ENCODE measurements at regions not wholly inside any gene's neighbourhood (a gene's known extent, or its start where the extent isn't known, plus 50 kb on each side); places are given as distances from the start of the nearest gene placed in this dataset.

DNA sequence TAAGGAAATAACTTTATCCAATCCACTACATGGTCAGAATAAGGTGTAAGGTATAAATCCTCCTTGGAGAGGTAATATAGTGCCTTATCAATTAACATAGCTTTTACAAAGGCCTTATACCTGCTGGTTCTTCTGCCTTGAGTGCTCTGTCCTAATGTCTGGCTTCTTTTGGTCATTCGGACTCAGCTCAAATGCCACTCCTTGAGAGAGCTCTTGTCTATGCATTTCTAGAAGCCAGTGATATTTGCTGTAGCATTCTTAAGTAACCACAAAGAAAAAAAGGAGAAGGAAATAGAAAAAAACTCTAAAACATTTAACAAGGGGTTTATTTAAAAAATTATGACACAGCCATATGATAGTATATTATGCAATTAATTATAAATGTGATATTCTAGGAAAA is 444.8 kb upstream of the SLIT2 start:
- DNase-seq (ENCODE audit: low spot score), result no peak
- TF ChIP-seq, protein P1, sequence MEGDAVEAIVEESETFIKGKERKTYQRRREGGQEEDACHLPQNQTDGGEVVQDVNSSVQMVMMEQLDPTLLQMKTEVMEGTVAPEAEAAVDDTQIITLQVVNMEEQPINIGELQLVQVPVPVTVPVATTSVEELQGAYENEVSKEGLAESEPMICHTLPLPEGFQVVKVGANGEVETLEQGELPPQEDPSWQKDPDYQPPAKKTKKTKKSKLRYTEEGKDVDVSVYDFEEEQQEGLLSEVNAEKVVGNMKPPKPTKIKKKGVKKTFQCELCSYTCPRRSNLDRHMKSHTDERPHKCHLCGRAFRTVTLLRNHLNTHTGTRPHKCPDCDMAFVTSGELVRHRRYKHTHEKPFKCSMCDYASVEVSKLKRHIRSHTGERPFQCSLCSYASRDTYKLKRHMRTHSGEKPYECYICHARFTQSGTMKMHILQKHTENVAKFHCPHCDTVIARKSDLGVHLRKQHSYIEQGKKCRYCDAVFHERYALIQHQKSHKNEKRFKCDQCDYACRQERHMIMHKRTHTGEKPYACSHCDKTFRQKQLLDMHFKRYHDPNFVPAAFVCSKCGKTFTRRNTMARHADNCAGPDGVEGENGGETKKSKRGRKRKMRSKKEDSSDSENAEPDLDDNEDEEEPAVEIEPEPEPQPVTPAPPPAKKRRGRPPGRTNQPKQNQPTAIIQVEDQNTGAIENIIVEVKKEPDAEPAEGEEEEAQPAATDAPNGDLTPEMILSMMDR (IDR thresholded peaks at IDR 0.05; ENCODE audit: extremely low read depth, missing control alignments), result no peak

DNA sequence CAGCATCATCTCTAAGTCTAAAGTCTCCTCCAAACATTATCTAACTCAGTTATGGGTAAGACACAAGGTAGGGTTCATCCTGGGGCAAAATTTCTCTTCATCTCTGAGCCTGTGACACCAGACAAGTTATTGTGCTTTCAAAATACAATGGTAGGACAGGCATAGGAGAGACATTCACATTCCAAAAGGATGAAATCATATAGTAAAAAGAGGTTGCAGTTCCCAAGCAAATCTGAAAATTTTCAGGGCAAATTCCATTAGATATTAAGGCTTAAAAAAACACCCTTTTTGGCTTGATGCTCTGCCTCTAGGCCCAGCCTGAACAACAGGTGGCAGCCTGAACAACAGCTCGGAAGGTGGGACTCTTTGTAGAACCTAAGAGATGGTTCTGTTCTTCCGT is 448.3 kb upstream of the SLIT2 start:
- no peak for DNase-seq (ENCODE audit: low spot score)
- TF ChIP-seq, protein P1 (IDR thresholded peaks at IDR 0.05; ENCODE audit: extremely low read depth, missing control alignments), result no peak

DNA sequence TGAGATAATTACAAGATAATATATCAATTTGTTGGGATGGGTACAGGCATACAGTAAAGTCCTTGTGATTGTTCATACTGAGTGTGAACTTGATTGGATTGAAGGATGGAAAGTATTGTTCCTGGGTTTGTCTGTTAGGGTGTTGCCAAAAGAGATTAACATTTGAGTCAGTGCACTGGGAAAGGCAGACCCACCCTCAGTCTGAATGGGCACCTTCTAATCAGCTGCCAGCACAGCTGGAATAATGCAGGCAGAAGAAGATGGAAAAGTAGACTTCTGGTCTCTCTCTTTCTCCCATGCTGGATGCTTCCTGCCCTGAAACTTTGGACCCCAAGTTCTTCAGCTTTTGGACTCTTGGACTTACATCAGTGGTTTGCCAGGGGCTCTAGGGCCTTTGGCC is 457.9 kb upstream of the SLIT2 start:
- TF ChIP-seq, protein P1 (IDR thresholded peaks at IDR 0.05; ENCODE audit: extremely low read depth, missing control alignments), result no peak
- DNase-seq (ENCODE audit: low spot score), result no peak

DNA sequence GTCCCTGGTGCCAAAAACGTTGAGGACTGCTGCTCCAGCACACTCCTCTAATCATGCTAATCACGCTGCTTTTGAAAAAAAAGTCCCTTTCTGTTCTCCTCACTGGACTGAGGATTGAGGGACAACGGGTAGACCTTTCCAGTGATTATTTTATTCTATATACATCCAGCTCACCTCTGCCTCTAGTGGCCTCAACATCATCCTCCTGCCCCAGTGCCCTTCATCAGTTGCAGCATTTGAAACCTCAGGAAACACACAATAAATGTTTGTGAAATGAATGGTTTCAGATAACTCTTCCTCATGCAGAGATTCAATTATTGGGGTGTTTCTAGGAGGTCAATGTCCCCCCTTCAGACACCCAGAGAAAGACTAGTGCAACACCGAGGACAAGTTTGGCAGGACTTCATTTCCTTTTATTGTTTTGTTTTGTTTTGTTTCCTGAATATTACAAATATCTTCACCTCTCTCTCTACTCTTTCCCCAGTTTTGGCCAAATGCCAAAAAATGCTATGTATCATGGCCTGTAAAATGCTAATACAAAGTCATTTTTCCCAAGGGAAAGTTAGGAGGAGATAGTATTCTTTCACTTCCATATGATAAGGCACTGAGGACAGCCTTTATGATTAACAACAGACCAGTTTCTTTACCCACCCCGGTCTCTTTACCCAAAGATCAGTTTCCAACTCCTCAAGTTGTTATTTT is 460.1 kb upstream of the SLIT2 start:
- TF ChIP-seq, protein P1 (IDR thresholded peaks at IDR 0.05; ENCODE audit: extremely low read depth, missing control alignments), result no peak
- DNase-seq (ENCODE audit: low spot score), result no peak

DNA sequence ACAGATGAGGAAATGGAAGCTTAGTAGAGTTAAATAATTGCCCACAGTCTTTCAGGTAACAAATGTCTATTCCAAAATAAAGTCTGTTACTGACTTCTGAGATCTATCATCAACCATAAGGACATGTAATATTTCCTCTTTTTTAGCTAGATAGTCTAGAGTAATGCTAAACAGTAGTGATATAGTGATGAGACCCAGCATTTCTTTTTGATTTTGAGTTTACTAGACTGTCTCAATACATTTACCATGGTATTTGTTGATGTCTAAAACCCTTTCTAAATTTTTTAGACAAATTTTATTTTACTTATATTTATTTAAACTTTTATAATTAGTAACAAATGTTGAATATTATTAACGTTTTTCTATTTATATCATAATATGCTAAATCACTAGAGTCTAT is 465.1 kb upstream of the SLIT2 start:
- TF ChIP-seq, protein P1 (IDR thresholded peaks at IDR 0.05; ENCODE audit: extremely low read depth, missing control alignments), result no peak
- no peak for DNase-seq (ENCODE audit: low spot score)

DNA sequence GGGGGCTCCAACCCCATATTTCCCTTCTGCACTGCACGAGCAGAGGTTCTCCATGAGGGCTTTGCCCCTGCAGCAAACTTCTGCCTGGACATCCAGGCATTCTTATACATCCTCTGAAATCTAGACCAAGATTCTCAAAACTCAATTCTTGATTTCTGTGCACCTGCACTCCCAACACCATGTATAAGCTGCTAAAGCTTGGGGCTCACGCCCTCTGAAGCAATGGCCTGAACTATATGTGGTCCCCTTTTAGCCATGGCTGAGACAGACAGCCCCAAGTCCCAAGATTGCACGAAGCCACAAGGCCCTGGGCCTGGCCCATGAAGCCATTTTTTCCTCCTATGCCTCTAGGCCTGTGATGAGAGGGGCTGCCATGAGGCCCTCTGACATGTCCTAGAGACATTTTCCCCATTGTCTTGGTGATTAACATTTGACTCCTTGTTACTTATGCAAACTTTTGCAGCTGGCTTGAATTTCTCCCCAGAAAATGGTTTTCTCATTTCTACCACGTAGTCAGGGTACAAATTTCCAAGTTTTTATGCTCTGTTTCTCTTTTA is 468.0 kb upstream of the SLIT2 start:
- TF ChIP-seq, protein P1 (IDR thresholded peaks at IDR 0.05; ENCODE audit: extremely low read depth, missing control alignments), result no peak
- DNase-seq (ENCODE audit: low spot score), result no peak

DNA sequence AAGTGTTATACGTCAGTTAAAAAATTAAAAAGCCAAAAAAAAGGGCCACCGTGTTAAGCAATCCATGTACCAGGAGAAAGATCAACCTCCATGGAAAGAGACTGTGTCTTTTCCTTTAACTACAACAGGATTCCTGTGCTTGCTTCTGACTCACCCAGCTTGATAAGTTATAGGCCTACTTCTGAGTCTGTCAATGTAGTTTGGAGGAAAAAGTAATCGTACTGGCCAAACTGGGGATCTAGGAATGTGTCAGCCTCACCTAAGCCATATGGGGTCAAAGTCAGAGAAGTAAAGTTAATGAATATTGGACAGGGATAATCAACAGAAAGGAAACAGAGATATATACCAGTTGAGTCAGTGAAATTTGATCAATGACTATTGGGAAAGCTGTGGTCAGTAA is 470.8 kb upstream of the SLIT2 start:
- TF ChIP-seq, protein P1 (IDR thresholded peaks at IDR 0.05; ENCODE audit: extremely low read depth, missing control alignments), result no peak
- no peak for DNase-seq (ENCODE audit: low spot score)
